ENCODE measurements at regions not wholly inside any gene's neighbourhood (a gene's known extent, or its start where the extent isn't known, plus 50 kb on each side); places are given as distances from the start of the nearest gene placed in this dataset.
"Not testable (repeated sequence)": the region's sequence is repeated elsewhere in the genome, so short reads cannot be mapped to it uniquely, and the experiment has no call there.

DNA sequence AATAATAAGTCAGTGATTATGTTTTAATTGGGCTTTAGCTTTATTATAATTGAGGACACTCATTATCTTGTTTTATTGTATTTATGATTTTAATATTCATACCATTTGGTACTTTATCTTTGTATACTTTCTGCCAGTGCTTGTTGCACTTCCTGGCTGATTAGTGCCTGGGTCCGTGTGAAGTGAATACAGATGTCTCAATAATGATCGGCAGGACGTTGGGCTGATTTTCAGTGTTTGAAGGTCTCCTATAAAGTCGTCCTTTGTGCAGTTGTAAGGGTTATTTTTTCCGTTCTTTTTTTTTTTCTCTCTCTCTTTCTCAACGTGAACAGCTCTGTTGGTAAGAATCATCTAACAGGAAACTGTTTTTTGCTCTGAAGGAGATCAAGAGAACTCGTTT, 450.0 kb upstream of the POU3F2 start:
- no peaks in the 10 kb centered on the region for H3K36me3 ChIP-seq (ENCODE audit: insufficient read depth)
- no peak overlapping the region for H2AFZ ChIP-seq (ENCODE audit: low read depth)
- TF ChIP-seq CTCF (conservative IDR thresholded peaks at IDR 0.05; ENCODE audit: low read depth, low read length), result no peak
- no peaks in the 10 kb centered on the region for H3K79me2 ChIP-seq (ENCODE audit: insufficient read depth, low read depth)
- no peak overlapping the region for H3K4me2 ChIP-seq
- H3K27ac ChIP-seq, result no peak overlapping the region
- H4K20me1 ChIP-seq (ENCODE audit: insufficient read depth), result no peaks in the 10 kb centered on the region
- no peaks in the 10 kb centered on the region for H3K4me1 ChIP-seq (ENCODE audit: low read depth, poor library complexity, severe bottlenecking)
- H3K27me3 ChIP-seq (ENCODE audit: insufficient read depth, low read depth), result no peaks in the 10 kb centered on the region
- no peak overlapping the region for H3K4me3 ChIP-seq (IDR thresholded peaks at IDR 0.05; ENCODE audit: insufficient read depth, low read depth, low read length)
- H3K9ac ChIP-seq, result no peak overlapping the region

- H3K4me2 ChIP-seq, result no peak overlapping the region
- H3K36me3 ChIP-seq (ENCODE audit: insufficient read depth), result no peaks in the 10 kb centered on the region
- H4K20me1 ChIP-seq (ENCODE audit: insufficient read depth), result no peaks in the 10 kb centered on the region
- H3K27me3 ChIP-seq (ENCODE audit: insufficient read depth, low read depth), result no peaks in the 10 kb centered on the region
- H3K4me3 ChIP-seq (IDR thresholded peaks at IDR 0.05; ENCODE audit: insufficient read depth, low read depth, low read length), result no peak overlapping the region
- TF ChIP-seq CTCF (conservative IDR thresholded peaks at IDR 0.05; ENCODE audit: low read depth, low read length), result no peak
- H2AFZ ChIP-seq (ENCODE audit: low read depth), result no peak overlapping the region
- no peaks in the 10 kb centered on the region for H3K4me1 ChIP-seq (ENCODE audit: low read depth, poor library complexity, severe bottlenecking)
- no peaks in the 10 kb centered on the region for H3K79me2 ChIP-seq (ENCODE audit: insufficient read depth, low read depth)
- no peak overlapping the region for H3K27ac ChIP-seq
- no peak overlapping the region for H3K9ac ChIP-seq
Measured at GRCh38 chr6:98384801-98385200, 449.6 kb upstream of the POU3F2 start.

DNA sequence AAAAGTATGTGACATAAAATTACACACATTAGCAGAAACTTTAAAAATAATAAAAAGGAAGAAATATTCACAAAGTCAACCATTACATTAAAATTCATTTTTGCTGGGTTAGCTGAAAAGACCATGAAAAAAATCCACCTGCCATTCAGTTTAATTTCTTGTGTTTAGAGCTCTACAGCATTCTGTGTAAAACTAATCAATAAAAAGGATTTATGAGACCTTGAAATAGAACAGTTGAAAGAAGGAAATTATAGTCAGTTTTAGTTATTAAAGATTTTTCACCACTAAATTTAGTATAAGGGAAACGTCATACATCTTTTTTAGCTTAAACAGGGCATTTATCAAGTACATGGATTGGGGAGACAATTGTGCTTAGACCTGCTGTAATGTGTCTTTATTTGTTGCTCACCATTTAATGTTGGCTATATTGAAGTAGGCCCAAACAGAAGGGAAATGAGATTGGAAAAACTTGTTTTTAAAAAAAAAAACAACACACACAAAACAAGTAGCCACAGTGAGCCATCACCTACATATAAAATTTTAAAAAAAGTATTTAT, 438.7 kb upstream of the POU3F2 start:
- TF ChIP-seq CTCF (conservative IDR thresholded peaks at IDR 0.05; ENCODE audit: low read depth, low read length), result no peak
- Histone ChIP-seq H3K9ac (no peak overlapping the region), H3K36me3 (ENCODE audit: insufficient read depth) (no peaks in the 10 kb centered on the region)

DNA sequence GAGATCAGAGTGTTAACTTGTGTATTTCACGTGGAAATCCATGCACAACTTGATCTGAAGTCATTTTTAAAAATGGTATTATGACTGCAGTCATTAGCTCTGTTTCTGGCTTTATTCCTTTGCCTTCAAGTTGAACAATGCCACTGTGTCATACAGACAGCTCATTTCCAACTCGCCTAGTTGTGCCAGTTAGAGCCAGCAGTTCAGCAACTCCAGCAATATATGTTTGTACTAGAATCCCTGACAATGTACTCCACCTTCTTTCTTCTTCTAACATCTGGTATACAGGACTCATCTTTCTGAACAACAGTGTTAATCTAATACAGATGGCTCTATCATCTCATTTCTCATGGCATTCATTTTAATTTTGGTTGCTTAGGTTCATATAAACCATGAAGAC, 418.3 kb upstream of the POU3F2 start:
- Histone ChIP-seq H3K4me3 (IDR thresholded peaks at IDR 0.05; ENCODE audit: insufficient read depth, low read depth, low read length) (no peak overlapping the region), H3K79me2 (ENCODE audit: insufficient read depth, low read depth) (no peaks in the 10 kb centered on the region), H3K36me3 (ENCODE audit: insufficient read depth) (no peaks in the 10 kb centered on the region), H4K20me1 (ENCODE audit: insufficient read depth) (no peaks in the 10 kb centered on the region), H3K27ac (peak overlapping the region; percentile 95), H3K9ac (peak overlapping the region; percentile 78), H3K4me2 (peak overlapping the region; percentile 58), H2AFZ (ENCODE audit: low read depth) (peak overlapping the region; percentile 35; the same call in 1 of the 2 replicates), H3K4me1 (ENCODE audit: low read depth, poor library complexity, severe bottlenecking) (peaks cover 10% of the 10 kb centered on the region), H3K27me3 (ENCODE audit: insufficient read depth, low read depth) (no peaks in the 10 kb centered on the region)
- TF ChIP-seq CTCF (conservative IDR thresholded peaks at IDR 0.05; ENCODE audit: low read depth, low read length), result no peak

More for the DNA sequence above, 438.7 kb upstream of the POU3F2 start:
- H2AFZ ChIP-seq (ENCODE audit: low read depth), result no peak overlapping the region
- no peak overlapping the region for H3K4me2 ChIP-seq
- H4K20me1 ChIP-seq (ENCODE audit: insufficient read depth), result no peaks in the 10 kb centered on the region
- H3K4me1 ChIP-seq (ENCODE audit: low read depth, poor library complexity, severe bottlenecking), result no peaks in the 10 kb centered on the region
- no peaks in the 10 kb centered on the region for H3K27me3 ChIP-seq (ENCODE audit: insufficient read depth, low read depth)
- H3K27ac ChIP-seq, result no peak overlapping the region
- H3K79me2 ChIP-seq (ENCODE audit: insufficient read depth, low read depth), result no peaks in the 10 kb centered on the region
- no peak overlapping the region for H3K4me3 ChIP-seq (IDR thresholded peaks at IDR 0.05; ENCODE audit: insufficient read depth, low read depth, low read length)

DNA sequence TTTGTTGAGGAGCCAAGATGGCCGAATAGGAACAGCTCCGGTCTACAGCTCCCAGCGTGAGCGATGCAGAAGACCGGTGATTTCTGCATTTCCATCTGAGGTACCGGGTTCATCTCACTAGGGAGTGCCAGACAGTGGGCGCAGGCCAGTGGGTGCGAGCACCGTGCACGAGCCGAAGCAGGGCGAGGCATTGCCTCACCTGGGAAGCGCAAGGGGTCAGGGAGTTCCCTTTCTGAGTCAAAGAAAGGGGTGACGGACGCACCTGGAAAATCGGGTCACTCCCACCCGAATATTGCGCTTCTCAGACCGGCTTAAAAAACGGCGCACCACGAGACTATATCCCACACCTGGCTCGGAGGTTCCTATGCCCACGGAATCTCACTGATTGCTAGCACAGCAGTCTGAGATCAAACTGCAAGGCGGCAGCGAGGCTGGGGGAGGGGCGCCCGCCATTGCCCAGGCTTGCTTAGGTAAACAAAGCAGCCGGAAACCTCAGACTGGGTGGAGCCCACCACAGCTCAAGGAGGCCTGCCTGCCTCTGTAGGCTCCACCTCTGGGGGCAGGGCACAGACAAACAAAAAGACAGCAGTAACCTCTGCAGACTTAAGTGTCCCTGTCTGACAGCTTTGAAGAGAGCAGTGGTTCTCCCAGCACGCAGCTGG, 417.7 kb upstream of the POU3F2 start:
- H3K27ac ChIP-seq, result peak overlapping the region; percentile 95
- H3K4me1 ChIP-seq (ENCODE audit: low read depth, poor library complexity, severe bottlenecking), result peaks cover 10% of the 10 kb centered on the region
- not testable (repeated sequence) for H3K27me3 ChIP-seq (ENCODE audit: insufficient read depth, low read depth); H3K36me3 ChIP-seq (ENCODE audit: insufficient read depth); H4K20me1 ChIP-seq (ENCODE audit: insufficient read depth); H3K79me2 ChIP-seq (ENCODE audit: insufficient read depth, low read depth); H3K4me3 ChIP-seq (IDR thresholded peaks at IDR 0.05; ENCODE audit: insufficient read depth, low read depth, low read length)
- H2AFZ ChIP-seq (ENCODE audit: low read depth), result peak overlapping the region; percentile 35; the same call in 1 of the 2 replicates
- H3K9ac ChIP-seq, result peak overlapping the region; percentile 78
- peak overlapping the region; percentile 58 for H3K4me2 ChIP-seq

Measured in KMS-11 (cell line).